Uterus (tissue), 2 donors: ENCODE measurements at regions not wholly inside any gene's neighbourhood (a gene's known extent, or its start where the extent isn't known, plus 50 kb on each side); places are given as distances from the start of the nearest gene placed in this dataset.

Experiments used
- CTCF ChIP-seq, 4 experiments: fragments of 200-600 bp in 2 of 4; fragments of 450-650 bp in 2 of 4; sonication (generic) in 2 of 4; IDR thresholded peaks; one replicate each; pipeline ENCODE4 v1.5.1; 2016 to 2019; ENCODE audit warnings: antibody characterized with exemption in 4 of 4, mild to moderate bottlenecking in 2 of 4, moderate library complexity in 1 of 4
- POLR2A ChIP-seq, 2 donors: fragments of 450-650 bp; IDR thresholded peaks; one replicate each; pipeline ENCODE4 v1.6.1; 2016; ENCODE audit warnings: antibody characterized with exemption in 2 of 2, mild to moderate bottlenecking in 1 of 2, moderate library complexity in 1 of 2

GRCh38 chr9:14439555-14439954 is 125.6 kb upstream of the NFIB start:
- TF ChIP-seq POLR2A (IDR thresholded peaks at IDR 0.05) (no peak), CTCF (IDR thresholded peaks at IDR 0.05) (no peak)
